Renal cortical epithelial cell (primary cell): ENCODE measurements at regions not wholly inside any gene's neighbourhood (a gene's known extent, or its start where the extent isn't known, plus 50 kb on each side); places are given as distances from the start of the nearest gene placed in this dataset.
"Not testable (repeated sequence)": the region's sequence is repeated elsewhere in the genome, so short reads cannot be mapped to it uniquely, and the experiment has no call there.

Experiments
- DNase-seq: peaks from one replicate; pipeline ENCODE4 v3.0.0-alpha.2; 2011; ENCODE audit warnings: low read depth

DNA sequence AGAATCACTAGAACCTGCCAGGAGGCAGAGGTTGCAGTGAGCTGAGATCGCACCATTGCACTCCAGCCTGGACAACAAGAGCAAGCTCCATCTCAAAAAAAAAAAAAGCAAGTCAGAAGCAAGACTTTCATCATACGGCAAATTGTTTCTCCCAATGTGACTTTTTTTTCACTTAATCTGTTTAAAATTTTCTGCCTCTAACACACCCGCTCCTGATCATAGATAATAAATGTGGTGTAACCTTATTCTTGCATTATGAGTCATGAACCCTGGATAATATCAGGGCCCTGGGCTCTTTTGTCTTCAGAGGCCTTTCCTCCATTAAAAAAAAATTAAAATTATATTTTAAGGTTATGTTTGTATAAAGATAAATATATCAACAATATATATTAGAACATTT, 111.4 kb upstream of the JCAD start:
- DNase-seq: peak; percentile 13

DNA sequence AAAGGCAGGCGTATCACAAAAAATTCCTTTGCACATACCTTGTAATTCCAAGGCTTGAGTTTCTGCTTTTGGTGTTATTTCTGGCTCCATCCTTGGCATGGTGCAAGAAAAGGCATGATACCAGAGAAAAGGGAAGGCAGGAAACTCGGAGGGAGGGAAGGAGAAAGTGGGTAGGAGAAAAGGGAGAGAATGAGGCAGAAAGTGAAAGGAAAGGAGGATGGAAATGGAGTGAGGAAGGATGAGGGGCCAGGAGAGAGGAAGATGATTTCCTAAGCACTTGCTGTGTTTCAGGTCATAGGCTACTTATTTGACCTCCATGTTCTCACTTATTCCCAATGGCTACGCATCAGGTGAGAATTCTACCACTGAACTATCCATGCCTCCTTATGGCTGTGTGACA, 110.8 kb upstream of the JCAD start:
- DNase-seq: no peak

DNA sequence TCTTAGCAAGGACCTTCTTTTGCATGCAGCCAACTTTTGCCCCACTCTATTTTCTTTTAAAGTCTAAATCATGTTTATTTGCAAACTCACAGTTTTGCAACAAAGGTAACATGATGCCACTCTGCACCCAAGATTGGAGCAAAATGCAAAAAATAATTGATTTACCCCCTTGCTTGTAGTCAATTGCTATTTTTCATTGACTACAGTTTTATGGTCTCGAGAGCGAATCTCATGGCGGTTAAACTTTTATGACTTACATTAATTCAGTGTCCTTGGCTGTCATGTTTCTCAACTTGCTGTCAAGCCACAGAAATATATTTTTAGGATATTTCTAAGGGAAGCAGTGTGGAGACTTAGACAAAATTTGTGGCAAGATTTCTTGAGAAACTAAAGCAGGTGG, 110.0 kb upstream of the JCAD start:
- DNase-seq: no peak

DNA sequence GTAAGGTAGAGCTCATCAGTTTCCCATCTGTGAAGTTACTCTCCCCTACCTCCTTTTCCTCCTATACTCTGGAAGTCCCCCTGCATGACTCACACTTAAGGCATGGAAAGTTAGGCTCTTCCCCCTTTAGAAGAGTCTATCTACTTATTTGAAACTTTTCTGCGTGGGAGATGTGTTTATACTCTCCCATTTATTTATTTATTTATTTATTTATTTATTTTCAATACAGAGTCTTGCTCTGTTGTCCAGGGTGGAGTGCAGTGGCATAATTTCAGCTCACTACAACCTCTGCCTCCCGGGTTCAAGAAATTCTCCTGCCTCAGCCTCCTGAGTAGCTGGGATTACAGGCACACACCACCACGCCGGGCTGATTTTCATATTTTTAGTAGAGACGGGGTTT, 107.5 kb upstream of the JCAD start:
- no peak for DNase-seq

DNA sequence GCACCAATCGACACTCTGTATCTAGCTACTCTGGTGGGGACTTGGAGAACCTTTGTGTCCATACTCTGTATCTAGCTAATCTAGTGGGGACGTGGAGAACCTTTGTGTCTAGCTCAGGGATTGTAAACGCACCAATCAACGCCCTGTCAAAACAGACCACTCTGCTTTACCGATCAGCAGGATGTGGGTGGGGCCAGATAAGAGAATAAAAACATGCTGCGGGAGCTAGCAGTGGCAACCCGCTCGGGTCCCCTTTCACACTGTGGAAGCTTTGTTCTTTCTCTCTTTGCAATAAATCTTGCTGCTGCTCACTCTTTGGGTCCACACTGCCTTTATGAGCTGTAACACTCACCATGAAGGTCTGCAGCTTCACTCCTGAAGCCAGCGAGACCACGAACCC, 104.0 kb upstream of the JCAD start:
- not testable (repeated sequence) for DNase-seq

DNA sequence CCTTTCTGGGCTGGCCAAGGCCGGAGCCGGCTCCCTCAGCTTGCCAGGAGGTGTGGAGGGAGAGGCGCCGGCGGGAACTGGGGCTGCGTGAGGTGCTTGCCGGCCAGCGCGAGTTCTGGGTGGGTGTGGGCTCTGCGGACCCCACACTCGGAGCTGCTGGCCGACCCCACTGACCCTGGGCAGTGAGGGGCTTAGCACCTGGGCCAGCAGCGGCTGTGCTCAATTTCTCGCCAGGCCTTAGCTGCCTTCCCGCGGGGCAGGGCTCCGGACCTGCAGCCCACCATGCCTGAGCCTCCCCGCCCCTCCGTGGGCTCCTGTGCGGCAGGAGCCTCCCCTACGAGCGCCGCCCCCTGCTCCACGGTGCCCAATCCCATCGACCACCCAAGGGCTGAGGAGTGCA, 103.4 kb upstream of the JCAD start:
- DNase-seq: not testable (repeated sequence)

DNA sequence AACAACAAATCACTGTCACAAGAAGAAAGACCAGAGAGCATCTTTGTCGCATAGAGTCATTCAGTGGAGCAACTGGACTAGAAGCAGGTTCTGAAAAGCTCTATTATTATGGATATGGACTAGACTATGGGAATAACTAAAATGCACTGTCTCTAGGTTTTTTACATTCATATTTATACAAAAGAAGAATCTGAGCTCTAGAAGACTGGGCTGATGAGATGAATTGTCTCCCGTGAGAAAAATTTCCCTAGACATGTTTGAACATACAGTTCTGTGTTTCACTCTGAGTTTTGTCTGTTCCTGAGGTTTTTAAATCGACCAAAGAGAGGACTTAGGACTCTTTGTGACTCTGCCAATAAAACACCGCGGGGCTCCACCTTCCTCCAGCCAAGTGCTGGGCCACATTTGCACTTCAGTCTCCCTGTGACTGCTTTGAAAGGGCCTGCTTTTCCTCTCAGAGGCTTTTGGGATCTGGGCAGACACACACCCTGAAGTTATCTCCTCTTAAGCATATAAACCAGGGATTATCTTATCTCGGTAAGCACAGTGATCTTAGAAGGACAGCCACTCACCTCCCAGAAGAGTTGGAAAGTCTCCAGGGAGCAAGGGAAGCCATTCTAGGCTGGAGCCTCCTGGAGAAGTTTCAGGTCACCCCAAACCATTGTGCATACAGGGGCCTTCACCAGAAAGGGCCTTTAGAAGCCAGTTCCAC, 101.0 kb upstream of the JCAD start:
- DNase-seq: no peak

DNA sequence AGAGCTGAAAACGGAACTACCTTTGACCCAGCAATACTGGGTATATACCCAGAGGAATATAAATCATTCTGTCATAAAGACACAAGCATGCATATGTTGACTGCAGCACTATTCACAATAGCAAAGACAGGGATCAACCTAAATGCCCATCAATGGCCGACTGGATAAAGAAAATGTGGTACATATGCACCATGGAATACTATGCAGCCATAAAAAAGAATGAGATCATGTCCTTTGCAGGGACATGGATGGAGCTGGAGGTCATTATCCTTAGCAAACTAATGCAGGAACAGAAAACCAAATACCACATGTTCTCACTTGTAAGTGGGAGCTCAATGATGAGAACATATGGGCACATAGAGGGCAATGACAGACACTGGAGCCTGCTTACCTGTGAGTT, 100.2 kb upstream of the JCAD start:
- DNase-seq: not testable (repeated sequence)

DNA sequence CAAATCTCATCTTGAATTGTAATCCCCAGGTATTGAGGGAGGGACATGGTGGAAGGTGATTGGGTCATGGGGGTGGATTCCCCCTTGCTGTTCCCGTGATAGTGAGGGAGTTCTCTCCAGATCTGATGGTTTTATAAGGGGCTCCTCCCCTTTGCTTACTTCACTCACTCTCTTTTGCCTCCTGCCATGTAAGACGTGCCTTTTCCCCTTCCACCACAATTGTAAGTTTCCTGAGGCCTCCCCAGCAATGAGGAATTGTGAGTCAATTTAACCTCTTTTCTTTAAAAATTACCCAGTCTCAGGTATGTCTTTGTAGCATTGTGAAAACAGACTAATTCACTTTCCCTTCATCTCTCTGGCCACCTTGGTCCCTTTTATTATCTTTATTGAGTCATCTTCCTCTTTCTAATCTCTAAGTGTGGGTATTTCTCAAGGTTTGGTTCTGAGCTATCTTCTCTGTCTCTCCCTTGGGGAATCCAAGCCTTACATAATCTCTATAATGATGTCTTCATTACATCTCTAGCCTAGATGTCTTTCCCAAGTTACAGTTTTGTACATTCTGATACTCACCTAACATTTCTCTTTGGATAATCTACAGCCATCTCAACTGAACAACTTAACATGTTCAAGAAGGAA, 99.1 kb upstream of the JCAD start:
- DNase-seq: no peak

DNA sequence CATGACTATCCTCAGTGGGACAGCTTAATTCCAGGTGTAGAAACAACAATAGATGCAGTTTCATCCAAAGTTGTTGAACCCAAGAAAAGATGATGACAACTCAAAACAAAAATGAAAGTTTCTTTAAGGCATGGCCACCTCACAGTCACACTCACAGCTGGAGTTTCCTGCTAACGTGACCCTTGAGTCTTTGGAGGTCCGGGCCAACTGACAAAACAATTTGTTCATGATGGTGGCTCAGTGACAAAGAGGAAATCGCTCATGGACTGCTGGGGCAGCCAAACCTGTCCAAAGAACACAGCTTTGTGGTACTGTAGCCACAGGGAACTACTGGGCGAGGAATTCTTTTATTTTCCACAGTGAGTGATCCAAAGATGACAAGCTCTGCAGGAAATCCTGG, 96.0 kb upstream of the JCAD start:
- no peak for DNase-seq

DNA sequence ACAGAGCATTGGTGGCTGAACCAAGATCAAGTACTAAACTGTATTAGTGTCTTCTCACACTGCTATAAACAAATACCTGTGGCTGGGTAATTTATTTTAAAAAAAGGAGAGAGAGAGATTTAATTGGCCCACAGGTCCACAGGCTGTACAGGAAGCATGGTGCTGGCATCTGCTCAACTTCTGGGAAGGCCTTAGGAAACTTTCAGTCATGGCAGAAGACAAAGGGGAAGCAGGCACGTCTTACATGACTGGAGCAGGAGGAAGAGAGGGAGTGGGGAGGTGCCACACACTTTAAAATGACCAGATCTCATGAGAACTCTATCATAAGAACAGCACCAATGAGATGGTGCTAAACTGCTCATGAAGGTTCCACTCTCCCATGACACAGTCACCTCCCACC, 95.2 kb upstream of the JCAD start:
- no peak for DNase-seq

DNA sequence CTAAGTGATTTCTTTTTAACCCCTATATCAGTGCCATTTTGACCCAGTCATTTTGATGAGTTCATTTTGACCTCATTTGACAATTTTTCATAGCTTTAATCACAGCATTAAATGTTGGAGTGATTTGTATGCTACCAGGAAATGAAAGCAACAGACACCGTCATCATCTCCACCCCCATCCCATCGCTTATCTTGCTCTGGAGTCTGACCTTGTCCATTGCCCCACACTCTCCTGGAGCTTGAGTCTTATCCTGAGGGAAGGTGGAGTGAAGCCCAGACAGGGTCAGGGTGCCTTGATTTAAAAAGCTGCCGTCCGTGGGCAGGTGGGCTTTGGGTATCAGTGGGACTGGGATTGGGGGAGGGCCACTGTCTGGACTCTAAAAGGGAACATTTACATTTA, 94.7 kb upstream of the JCAD start:
- DNase-seq: no peak

DNA sequence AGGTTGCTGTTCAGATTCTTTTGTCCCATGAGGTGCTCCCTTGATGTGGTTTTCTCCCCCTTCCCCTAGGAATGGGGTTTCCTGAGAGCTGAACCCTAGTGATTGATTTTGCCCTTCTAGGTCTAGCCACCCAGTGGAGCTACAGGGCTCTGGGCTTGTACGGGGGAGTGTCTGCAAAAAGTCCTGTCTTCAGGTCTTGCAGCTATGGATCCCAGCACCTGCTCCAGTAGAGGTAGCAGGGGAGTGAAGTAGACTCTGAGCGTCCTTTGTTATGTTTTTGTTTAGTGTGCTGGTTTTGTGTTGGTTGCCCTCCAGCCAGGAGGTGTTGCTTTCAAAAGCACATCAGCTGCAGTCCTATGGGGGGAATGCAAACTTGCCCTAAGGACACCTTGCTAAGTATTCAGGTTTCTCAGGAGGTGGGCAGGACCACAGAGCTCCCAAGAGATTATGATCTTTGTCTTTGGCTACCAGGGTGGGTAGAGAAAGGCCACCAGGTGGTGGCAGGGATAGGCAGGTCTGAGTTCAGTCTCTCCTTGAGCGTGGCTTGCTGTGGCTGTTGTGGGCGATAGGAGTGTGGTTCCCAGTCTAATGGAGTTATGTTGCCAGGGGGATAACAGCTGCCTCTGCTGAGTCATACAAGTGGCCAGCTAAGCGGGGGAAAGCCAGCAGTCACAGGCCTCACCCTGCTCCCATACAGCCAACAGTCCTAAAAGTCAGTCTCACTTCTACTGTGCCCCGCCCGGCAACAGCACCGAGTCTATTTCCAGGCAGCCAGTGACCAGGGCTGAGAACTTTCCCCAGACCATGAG, 92.4 kb upstream of the JCAD start:
- peak; percentile 76 for DNase-seq

DNA sequence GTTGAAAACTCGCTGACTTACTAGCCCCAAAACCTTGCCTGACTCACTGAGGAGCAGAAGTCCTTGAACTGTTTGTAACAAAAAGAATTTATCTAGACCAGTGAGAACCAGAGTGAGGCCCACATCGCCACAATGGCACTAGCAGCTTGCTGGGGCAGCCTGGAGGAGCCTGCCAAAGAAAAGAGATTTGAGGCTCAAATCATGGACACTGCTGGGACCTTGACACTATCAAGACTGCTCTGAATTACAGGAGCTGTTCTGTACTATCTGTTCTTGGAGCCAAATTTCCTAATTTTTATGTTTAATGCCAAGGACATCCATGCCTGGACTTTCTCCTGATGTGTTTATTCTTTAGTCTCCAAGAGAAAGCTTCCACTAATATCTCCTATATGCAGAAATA, 82.0 kb upstream of the JCAD start:
- no peak for DNase-seq

DNA sequence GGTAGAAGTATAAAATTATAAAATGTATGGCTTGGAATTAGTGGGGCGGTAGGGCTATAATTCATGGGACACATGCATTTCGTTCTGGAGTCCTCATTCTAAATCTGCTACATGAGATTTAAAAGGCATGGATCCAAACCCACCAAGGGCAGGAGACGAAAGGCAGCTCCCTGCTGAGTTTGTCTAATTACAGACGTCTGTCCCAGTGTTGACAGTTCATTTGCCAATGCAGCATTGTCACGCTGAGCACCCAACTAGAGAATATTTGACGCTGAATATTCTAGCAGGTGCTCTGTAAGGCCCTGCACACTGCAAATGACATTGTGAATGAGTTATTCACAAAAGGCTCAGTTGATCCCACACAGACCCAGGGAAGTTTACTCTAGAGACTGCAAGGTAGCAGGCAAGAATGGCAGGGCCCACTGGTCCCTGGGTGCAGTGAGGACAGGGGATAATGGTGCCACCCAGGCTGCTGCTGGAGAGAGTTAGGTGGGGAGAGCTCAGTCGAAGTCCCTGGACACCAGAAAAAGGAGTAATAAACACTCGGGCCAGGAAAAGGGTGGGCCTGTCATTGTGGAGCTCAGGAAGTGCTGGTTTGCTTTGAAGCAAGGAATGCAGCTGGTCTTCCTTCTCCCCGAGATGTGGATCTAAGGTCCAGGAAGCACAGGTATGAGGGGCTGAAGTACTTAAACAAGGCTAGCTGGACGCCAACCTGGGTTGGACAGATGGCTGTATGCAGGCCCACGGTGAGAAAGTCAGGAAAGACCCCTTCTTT, 75.0 kb upstream of the JCAD start:
- DNase-seq: no peak

DNA sequence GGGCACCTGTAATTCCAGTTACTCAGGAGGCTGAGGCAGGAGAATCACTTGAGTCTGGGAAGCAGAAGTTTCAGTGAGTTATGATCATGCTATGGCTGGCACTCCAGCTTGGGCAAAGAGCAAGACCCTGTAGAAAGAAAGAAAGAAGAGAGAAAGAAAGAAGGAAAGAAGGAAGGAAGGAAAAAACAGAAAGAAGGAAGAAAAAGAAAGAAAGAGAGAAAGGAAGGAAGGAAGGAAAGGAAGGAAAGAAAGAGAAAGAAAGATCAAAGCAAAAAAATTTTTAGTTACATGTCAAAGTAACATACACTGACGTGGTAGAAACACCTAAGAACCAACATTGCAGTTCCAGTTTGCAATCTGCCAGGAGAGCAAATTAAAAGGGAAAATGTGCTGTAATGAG, 73.8 kb upstream of the JCAD start:
- no peak for DNase-seq

DNA sequence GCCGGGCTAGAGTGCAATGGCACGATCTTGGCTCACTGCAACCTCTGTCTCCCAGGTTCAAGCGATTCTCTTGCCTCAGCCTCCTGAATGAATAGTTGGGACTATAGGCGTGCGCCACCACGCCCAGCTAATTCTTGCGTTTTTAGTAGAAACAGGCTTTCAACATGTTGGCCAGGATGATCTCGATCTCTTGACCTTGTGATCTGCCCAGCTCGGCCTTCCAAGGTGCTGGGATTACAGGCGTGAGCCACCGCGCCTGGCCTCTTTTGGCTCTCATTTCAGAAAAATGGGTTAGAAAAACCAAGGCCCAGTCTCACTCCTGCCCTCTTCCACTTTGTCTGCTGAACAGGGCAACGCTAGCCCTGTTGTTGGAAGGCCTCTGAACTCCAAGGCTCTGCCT, 72.0 kb upstream of the JCAD start:
- DNase-seq: not testable (repeated sequence)

DNA sequence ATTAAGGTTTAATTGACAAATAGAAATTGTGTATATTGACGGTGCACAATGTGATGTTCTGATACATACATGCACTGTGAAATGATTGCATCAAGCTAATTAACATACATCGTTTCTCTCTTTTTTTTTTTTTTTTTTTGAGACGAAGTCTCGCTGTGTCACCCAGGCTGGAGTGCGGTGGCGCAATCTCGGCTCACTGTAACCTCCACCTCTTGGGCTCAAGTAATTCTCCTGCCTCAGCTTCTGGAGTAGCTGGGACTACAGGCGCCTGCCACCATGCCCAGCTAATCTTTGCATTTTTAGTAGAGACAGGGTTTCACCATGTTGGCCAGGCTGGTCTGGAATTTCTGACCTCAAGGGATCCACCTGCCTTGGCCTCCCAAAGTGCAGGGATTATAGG, 69.9 kb upstream of the JCAD start:
- DNase-seq: not testable (repeated sequence)

DNA sequence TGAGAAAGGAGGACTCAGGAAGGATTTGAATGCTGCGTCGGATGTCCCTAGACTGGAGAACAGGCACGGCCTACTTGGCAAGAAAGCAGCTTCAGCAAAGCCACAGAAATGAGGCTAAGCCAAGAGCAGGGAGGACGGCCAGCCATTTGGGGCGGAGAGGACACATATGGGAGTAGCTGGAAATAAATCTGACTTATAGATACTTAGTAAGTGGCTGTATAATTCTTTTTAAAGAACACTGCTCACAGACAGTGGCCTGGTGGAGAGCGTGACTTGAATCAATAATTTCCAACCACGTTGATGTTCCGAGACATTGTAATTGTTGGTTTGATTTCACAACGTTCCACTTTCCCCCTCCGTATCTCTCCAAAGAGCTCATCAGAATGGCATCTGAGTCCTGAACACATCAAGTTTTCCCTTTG, 67.7 kb upstream of the JCAD start:
- no peak for DNase-seq

DNA sequence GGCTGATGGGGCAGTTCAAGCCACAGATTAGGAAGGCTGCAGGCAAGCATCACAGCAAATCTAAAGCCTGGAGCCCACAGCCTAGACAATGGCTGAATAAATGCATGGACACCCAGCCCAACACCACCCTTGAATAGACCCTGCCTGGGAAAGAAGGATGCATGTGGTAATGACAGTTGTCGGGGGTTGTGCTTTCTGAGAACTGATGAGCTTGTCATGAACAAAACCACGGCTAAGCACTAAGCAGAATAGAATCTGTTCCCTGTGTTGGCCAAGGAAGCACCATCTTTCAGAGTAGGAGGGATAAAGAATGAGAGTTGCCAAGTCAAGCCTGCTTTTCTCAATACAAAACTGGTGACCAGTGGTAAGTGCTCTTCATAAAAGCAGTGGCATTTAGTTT, 66.1 kb upstream of the JCAD start:
- no peak for DNase-seq

DNA sequence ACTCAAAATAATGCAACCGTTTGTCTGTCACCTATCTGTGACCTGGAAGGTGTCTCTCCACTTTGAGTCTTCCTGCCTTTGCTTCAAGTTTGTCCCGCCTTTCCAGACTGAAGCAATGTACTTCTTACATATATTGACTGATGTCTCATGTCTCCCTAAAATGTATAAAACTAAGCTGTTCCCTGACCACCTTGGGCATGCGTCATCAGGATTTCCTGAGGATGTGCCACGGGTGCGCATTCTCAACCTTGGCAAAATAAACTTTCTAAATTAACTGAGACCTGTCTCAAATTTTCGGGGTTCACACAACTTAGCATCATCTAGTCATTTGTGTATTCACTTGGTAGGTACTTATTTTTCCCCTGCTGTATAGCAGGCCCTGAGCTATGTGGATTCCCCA, 65.3 kb upstream of the JCAD start:
- no peak for DNase-seq

DNA sequence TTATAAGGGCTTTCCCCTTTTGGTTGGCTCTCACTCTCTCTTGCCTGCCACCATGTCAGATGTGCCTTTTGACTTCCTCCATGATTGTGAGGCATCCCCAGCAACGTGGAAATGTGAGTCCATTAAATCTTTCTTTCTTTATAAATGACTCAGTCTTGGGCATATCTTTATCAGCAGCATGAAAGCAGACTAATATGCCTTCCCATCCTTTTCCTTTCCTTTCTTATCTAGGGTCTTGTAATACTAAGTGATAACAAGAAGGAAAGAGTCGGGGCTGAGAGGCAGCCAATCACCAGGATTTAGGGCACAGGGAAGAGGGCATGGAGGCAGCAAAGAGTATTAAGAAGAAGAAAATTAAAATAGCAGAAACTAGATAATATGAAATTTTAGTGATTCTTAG, 62.0 kb upstream of the JCAD start:
- DNase-seq: no peak
